H9 (cell line): ENCODE measurements at regions not wholly inside any gene's neighbourhood (a gene's known extent, or its start where the extent isn't known, plus 50 kb on each side); places are given as distances from the start of the nearest gene placed in this dataset.

Experiments
- DNase-seq: peaks from one replicate; pipeline ENCODE4 v3.0.0-alpha.2; 2017
- H2AFZ ChIP-seq: one replicate; pipeline ENCODE4 v1.6.1; 2013; ENCODE audit warnings: mild to moderate bottlenecking, low read length, control low read depth, moderate library complexity
- H2AK5ac ChIP-seq: 2 replicates; pipeline ENCODE4 v1.6.1; 2013; ENCODE audit warnings: low read length, control low read depth, mixed read lengths; ENCODE audit not compliant: insufficient read length
- H2BK120ac ChIP-seq: one replicate; pipeline ENCODE4 v1.6.1; 2013; ENCODE audit warnings: low read depth, mild to moderate bottlenecking, low read length, control low read depth, inconsistent platforms; ENCODE audit not compliant: poor library complexity, severe bottlenecking
- H2BK12ac ChIP-seq: 2 replicates; pipeline ENCODE4 v1.6.1; 2013; ENCODE audit warnings: low read length, control low read depth, mixed read lengths, low read depth; ENCODE audit not compliant: insufficient read length
- H2BK15ac ChIP-seq: 2 replicates; pipeline ENCODE4 v1.6.1; 2013; ENCODE audit warnings: low read depth, low read length, control low read depth
- H2BK20ac ChIP-seq: one replicate; pipeline ENCODE4 v1.6.1; 2013; ENCODE audit warnings: low read depth, mild to moderate bottlenecking, low read length, control low read depth, inconsistent platforms; ENCODE audit not compliant: poor library complexity, severe bottlenecking
- H2BK5ac ChIP-seq: 2 replicates; pipeline ENCODE4 v1.6.1; 2013; ENCODE audit warnings: low read length, control low read depth, mixed read lengths; ENCODE audit not compliant: insufficient read length
- H3K14ac ChIP-seq: 2 replicates; pipeline ENCODE4 v1.6.1; 2013; ENCODE audit warnings: low read length, control low read depth; ENCODE audit not compliant: insufficient read depth
- H3K18ac ChIP-seq: 2 replicates; pipeline ENCODE4 v1.6.1; 2013; ENCODE audit warnings: low read depth, mild to moderate bottlenecking, mixed read lengths, low read length, control low read depth; ENCODE audit not compliant: insufficient read length
- H3K23ac ChIP-seq: 2 replicates; pipeline ENCODE4 v1.6.1; 2013; ENCODE audit warnings: low read length, control low read depth, mixed read lengths, low read depth; ENCODE audit not compliant: insufficient read length
- H3K23me2 ChIP-seq: 2 replicates; pipeline ENCODE4 v1.6.1; 2013; ENCODE audit warnings: low read depth, mild to moderate bottlenecking, mixed read lengths, low read length, control low read depth; ENCODE audit not compliant: insufficient read length, poor library complexity, severe bottlenecking
- H3K27ac ChIP-seq: 2 replicates; pipeline ENCODE4 v1.5.1; 2013; ENCODE audit warnings: low read length, control low read depth, mixed read lengths, low read depth; ENCODE audit not compliant: insufficient read length
- H3K27me3 ChIP-seq: 2 replicates; pipeline ENCODE4 v1.6.1; 2013; ENCODE audit warnings: low read length, control low read depth, inconsistent platforms; ENCODE audit not compliant: insufficient read depth
- H3K4ac ChIP-seq: 2 replicates; pipeline ENCODE4 v1.6.1; 2013; ENCODE audit warnings: low read depth, mild to moderate bottlenecking, control low read depth, inconsistent platforms, low read length, moderate library complexity
- H3K4me1 ChIP-seq: 2 replicates; pipeline ENCODE4 v1.6.1; 2013; ENCODE audit warnings: low read length, control low read depth, inconsistent platforms; ENCODE audit not compliant: insufficient read depth
- H3K4me2 ChIP-seq: 2 replicates; pipeline ENCODE4 v1.6.1; 2013; ENCODE audit warnings: low read length, control low read depth, mixed read lengths; ENCODE audit not compliant: insufficient read length, insufficient read depth
- H3K56ac ChIP-seq: 2 replicates; pipeline ENCODE4 v1.6.1; 2013; ENCODE audit warnings: low read depth, mild to moderate bottlenecking, mixed read lengths, low read length, control low read depth; ENCODE audit not compliant: insufficient read length
- H3K79me1 ChIP-seq: 2 replicates; pipeline ENCODE4 v1.6.1; 2013; ENCODE audit warnings: low read depth, mild to moderate bottlenecking, moderate library complexity, low read length, control low read depth, inconsistent platforms; ENCODE audit not compliant: insufficient read depth, poor library complexity, severe bottlenecking
- H3K79me2 ChIP-seq: 2 replicates; pipeline ENCODE4 v1.6.1; 2013; ENCODE audit warnings: low read length, control low read depth, inconsistent platforms; ENCODE audit not compliant: insufficient read depth
- H3K9ac ChIP-seq: 2 replicates; pipeline ENCODE4 v1.6.1; 2013; ENCODE audit warnings: low read length, control low read depth, mixed read lengths; ENCODE audit not compliant: insufficient read length; ENCODE audit errors: extremely low read depth
- H3K9me3 ChIP-seq: one replicate; pipeline ENCODE4 v1.6.1; 2013; ENCODE audit warnings: low read depth, low read length, inconsistent platforms; ENCODE audit not compliant: control insufficient read depth
- H3T11ph ChIP-seq: one replicate; pipeline ENCODE4 v1.6.1; 2013; ENCODE audit warnings: mild to moderate bottlenecking, low read length, control low read depth, inconsistent platforms
- H4K20me1 ChIP-seq: one replicate; pipeline ENCODE4 v1.6.1; 2013; ENCODE audit not compliant: control insufficient read depth, insufficient read length, insufficient read depth
- H4K5ac ChIP-seq: 2 replicates; pipeline ENCODE4 v1.6.1; 2013; ENCODE audit warnings: low read depth, mild to moderate bottlenecking, mixed read lengths, low read length, control low read depth; ENCODE audit not compliant: insufficient read length
- H4K8ac ChIP-seq: replicated peaks from 2 replicates; pipeline ENCODE4 v1.6.1; 2013; ENCODE audit warnings: low read length, control low read depth, mixed read lengths, low read depth; ENCODE audit not compliant: insufficient read length
- H4K91ac ChIP-seq: 2 replicates; pipeline ENCODE4 v1.6.1; 2013; ENCODE audit warnings: low read depth, mild to moderate bottlenecking, moderate library complexity, mixed read lengths, low read length, control low read depth; ENCODE audit not compliant: insufficient read length
- H3K27ac Mint-ChIP-seq, 3 experiments: 2 replicates in 2 of 3; 3 replicates in 1 of 3; pipeline ENCODE4 v1.8.0; 2020 to 2021; ENCODE audit warnings: mixed read lengths in 3 of 3, mild to moderate bottlenecking in 1 of 3, moderate library complexity in 1 of 3
- H3K27me3 Mint-ChIP-seq: 2 replicates; pipeline ENCODE4 v1.8.0; 2021; ENCODE audit warnings: low read depth, mild to moderate bottlenecking, moderate library complexity, mixed read lengths
- H3K36me3 Mint-ChIP-seq, 3 experiments: 2 replicates in 2 of 3; 3 replicates in 1 of 3; pipeline ENCODE4 v1.8.0; 2020 to 2021; ENCODE audit warnings: low read depth in 3 of 3, mixed read lengths in 3 of 3; ENCODE audit not compliant: insufficient read depth in 1 of 3
- H3K4me1 Mint-ChIP-seq, 2 experiments: 2 replicates each; pipeline ENCODE4 v1.8.0; 2020; ENCODE audit warnings: mixed read lengths in 2 of 2
- H3K4me3 Mint-ChIP-seq, 2 experiments: 2 replicates in 1 of 2; 3 replicates in 1 of 2; pipeline ENCODE4 v1.8.0; 2020 to 2021; ENCODE audit warnings: mild to moderate bottlenecking in 2 of 2, mixed read lengths in 2 of 2, moderate library complexity in 1 of 2
- H3K9me3 Mint-ChIP-seq, 2 experiments: 2 replicates in 1 of 2; 3 replicates in 1 of 2; pipeline ENCODE4 v1.8.0; 2020; ENCODE audit warnings: mild to moderate bottlenecking in 2 of 2, mixed read lengths in 2 of 2, moderate library complexity in 1 of 2
- CTCF ChIP-seq: fragments of 200-600 bp; sonication (generic); conservative IDR thresholded peaks from 3 replicates; pipeline ENCODE4 v1.8.0; 2021; ENCODE audit warnings: antibody characterized with exemption, mild to moderate bottlenecking
- WGBS: extraction: QIAGEN DNeasy Blood & Tissue Kit; methylation state at CpG from one replicate; pipeline ENCODE4 v1.1.7; 2013; ENCODE audit warnings: missing lambda C conversion rate, low lambda C conversion rate, mixed read lengths; ENCODE audit not compliant: insufficient read length; ENCODE audit errors: extremely low coverage; 5-methylcytosine and 5-hydroxymethylcytosine counted together

GRCh38 chrX:104411800-104412199 lies 154.2 kb upstream of the IL1RAPL2 start:
- no peak overlapping the region for H3K18ac ChIP-seq
- no CpG with 5 or more reads among the region's 3 CpGs for WGBS

More at GRCh38 chrX:104411800-104412199, 154.2 kb upstream of the IL1RAPL2 start:
- Histone ChIP-seq H4K5ac (no peak overlapping the region), H3K4me2 (no peak overlapping the region), H2BK15ac (no peak overlapping the region), H2AK5ac (no peak overlapping the region), H2BK12ac (no peak overlapping the region), H3K23me2 (no peaks in the 10 kb centered on the region), H2BK120ac (no peak overlapping the region), H3K79me2 (no peaks in the 10 kb centered on the region), H3K27me3 (no peaks in the 10 kb centered on the region), H3K9ac (no peak overlapping the region), H3K79me1 (no peaks in the 10 kb centered on the region), H3K23ac (no peak overlapping the region), H2BK5ac (no peak overlapping the region), H3T11ph (no peak overlapping the region), H3K27ac (no peak overlapping the region), H3K14ac (no peak overlapping the region), H2AFZ (no peak overlapping the region), H2BK20ac (no peak overlapping the region), H3K4ac (no peak overlapping the region), H4K91ac (no peak overlapping the region), H3K4me1 (no peaks in the 10 kb centered on the region), H4K20me1 (no peaks in the 10 kb centered on the region), H3K56ac (no peak overlapping the region), H4K8ac (no peak overlapping the region), H3K9me3 (no peaks in the 10 kb centered on the region)
- H3K27me3 Mint-ChIP-seq: peaks cover 1% of the 10 kb centered on the region; the same call in 1 of the 2 replicates
- H3K4me1 Mint-ChIP-seq: no peaks in the 10 kb centered on the region; a peak in 1 of 4 replicates
- no peak overlapping the region for H3K27ac Mint-ChIP-seq
- no peak for DNase-seq
- peaks cover 3 to 23% (median 4%) of the 10 kb centered on the region in 3 experiments; a peak in 5 of 7 replicates for H3K36me3 Mint-ChIP-seq
- no peak overlapping the region for H3K4me3 Mint-ChIP-seq
- no peak for TF ChIP-seq CTCF
- H3K9me3 Mint-ChIP-seq: peaks cover 11 to 56% of the 10 kb centered on the region in 2 experiments
